Kidney capillary endothelial cell (primary cell): ENCODE measurements at regions not wholly inside any gene's neighbourhood (a gene's known extent, or its start where the extent isn't known, plus 50 kb on each side); places are given as distances from the start of the nearest gene placed in this dataset.
A peak's percentile ranks its signal among the peaks of the same experiment; 100 is the strongest.

Experiments used
- DNase-seq: peaks from one replicate; pipeline ENCODE4 v3.0.0-alpha.2; 2018; ENCODE audit warnings: low spot score

- DNase-seq = peak; percentile 16
These were observed 93.9 kb downstream of the SNX18 start for GRCh38 chr5:54611290-54611951.

GRCh38 chr5:54610197-54610944 is 92.8 kb downstream of the SNX18 start:
- DNase-seq = peak; percentile 42

GRCh38 chr5:54608423-54609085 is 91.0 kb downstream of the SNX18 start:
- no peak for DNase-seq

- no peak for DNase-seq
These were observed 89.4 kb downstream of the SNX18 start for GRCh38 chr5:54607006-54607405.

GRCh38 chr5:54603372-54603771 is 85.8 kb downstream of the SNX18 start:
- no peak for DNase-seq

GRCh38 chr5:54602475-54602874 is 84.9 kb downstream of the SNX18 start:
- DNase-seq = no peak

GRCh38 chr5:54601411-54602230 is 84.1 kb downstream of the SNX18 start:
- no peak for DNase-seq
